Fibroblast of the aortic adventitia (primary cell): ENCODE measurements at regions not wholly inside any gene's neighbourhood (a gene's known extent, or its start where the extent isn't known, plus 50 kb on each side); places are given as distances from the start of the nearest gene placed in this dataset.

Source experiments
- DNase-seq: peaks from one replicate; pipeline ENCODE4 v3.0.0-alpha.2; 2010; ENCODE audit warnings: low read depth
- H3K4me3 ChIP-seq: 2 replicates; pipeline ENCODE4 v1.5.1; 2011; ENCODE audit warnings: low read depth, mild to moderate bottlenecking, control low read depth, low read length, moderate library complexity
- TF ChIP-seq, protein P1 (sequence below): IDR thresholded peaks from 2 replicates; pipeline ENCODE4 v1.5.1; 2011; ENCODE audit warnings: mild to moderate bottlenecking, low read length, control low read depth, inconsistent platforms; ENCODE audit not compliant: insufficient read depth

DNA sequence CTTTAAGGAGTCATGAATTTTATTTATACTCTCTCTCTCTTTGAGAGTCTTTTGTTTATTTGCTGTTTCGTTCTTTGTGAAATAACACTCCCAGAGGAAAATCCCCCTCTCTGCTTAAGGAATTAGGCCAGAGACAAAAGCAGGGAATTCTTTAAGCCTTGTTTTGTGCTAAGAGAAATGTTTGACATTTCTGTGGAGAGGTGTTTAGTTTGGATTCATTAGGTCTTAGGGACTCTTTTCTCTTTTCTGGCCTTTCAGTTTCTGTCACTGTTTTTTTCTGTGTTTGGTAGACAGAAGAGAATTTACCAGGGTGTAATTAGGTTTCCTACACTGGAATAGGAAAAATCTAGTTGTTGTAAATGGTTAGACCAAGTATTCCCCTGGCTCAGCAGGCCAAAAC lies 241.8 kb upstream of the NR2F2 start:
- TF ChIP-seq, protein P1, sequence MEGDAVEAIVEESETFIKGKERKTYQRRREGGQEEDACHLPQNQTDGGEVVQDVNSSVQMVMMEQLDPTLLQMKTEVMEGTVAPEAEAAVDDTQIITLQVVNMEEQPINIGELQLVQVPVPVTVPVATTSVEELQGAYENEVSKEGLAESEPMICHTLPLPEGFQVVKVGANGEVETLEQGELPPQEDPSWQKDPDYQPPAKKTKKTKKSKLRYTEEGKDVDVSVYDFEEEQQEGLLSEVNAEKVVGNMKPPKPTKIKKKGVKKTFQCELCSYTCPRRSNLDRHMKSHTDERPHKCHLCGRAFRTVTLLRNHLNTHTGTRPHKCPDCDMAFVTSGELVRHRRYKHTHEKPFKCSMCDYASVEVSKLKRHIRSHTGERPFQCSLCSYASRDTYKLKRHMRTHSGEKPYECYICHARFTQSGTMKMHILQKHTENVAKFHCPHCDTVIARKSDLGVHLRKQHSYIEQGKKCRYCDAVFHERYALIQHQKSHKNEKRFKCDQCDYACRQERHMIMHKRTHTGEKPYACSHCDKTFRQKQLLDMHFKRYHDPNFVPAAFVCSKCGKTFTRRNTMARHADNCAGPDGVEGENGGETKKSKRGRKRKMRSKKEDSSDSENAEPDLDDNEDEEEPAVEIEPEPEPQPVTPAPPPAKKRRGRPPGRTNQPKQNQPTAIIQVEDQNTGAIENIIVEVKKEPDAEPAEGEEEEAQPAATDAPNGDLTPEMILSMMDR: no peak
- no peak overlapping the region for H3K4me3 ChIP-seq
- DNase-seq: no peak

DNA sequence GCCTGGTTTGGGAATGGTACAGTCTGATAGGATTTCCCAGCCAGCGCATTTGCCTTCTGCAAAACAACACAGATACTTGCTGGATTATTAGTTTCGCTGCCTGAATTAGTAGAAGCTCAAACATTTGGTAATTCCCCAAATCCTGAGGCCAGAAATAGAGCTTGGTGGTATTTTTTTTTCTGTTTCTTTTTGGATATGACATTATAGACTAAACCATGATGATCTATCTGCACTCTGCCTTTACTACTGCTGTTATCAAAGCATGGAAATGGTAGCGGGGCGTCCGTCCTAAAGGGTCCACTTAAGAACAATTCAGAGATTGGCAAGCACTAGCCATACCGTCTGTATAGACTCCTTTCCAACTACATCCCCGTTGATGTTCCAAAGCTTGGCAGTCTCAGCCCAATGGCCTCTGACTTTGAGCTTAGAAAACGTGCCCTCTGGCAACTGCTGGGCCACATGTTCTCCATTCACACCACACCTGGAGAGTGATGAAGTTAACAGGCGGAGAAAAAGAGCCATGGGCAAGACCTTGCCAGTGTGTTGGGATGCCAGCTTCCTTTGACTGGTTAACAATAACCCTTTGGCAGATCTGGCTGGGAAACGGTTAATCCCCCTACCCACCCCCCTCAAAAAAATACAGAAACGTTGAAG lies 241.0 kb upstream of the NR2F2 start:
- DNase-seq: no peak
- TF ChIP-seq, protein P1: no peak
- no peak overlapping the region for H3K4me3 ChIP-seq

- no peak for DNase-seq
- TF ChIP-seq, protein P1: no peak
- no peak overlapping the region for H3K4me3 ChIP-seq
Observed at GRCh38 chr15:96092186-96092585, 238.3 kb upstream of the NR2F2 start.

GRCh38 chr15:96093063-96093462 lies 237.4 kb upstream of the NR2F2 start:
- TF ChIP-seq, protein P1: no peak

GRCh38 chr15:96097661-96098060 lies 232.8 kb upstream of the NR2F2 start:
- DNase-seq: no peak
- H3K4me3 ChIP-seq: no peak overlapping the region
- TF ChIP-seq, protein P1: no peak

More at GRCh38 chr15:96093063-96093462, 237.4 kb upstream of the NR2F2 start:
- no peak for DNase-seq
- H3K4me3 ChIP-seq: no peak overlapping the region

DNA sequence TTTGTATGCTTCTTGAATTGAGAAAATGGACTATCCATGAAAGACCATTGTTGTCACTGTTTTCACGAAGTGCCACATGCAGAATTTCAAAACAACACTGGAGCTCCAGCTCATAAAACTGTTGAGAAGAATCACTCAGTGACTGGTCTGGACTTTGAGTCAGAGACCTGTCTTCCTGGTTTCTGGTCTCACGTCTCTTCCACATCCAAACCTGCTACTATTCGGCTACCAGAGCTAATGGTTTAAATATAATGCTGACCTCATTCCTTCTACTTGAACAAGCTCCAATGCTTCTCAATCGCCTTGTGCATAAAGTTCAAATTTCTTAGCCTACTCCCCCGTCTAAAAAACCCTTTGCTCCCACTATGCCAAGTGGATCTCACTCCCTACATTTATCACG lies 227.9 kb upstream of the NR2F2 start:
- H3K4me3 ChIP-seq: no peak overlapping the region
- DNase-seq: no peak
- TF ChIP-seq, protein P1: no peak

DNA sequence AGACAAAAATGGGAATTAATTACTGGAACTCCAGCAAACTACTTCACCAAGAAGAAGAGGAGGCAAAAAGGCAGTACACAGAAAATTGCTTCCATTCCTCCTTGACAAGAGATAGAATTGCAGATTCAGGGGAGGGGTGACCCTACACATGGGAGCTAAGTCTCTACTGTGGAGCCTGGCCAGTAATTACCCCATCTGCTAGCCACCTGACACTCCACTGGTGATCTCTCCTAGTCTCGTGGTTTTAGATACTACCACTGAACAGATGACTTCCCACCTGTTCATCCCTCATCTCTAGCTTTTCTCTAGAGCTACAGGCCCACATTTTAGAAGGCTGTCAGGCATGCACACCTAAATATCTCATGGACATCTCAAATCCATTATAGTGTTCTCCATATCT lies 224.3 kb upstream of the NR2F2 start:
- TF ChIP-seq, protein P1: no peak
- no peak for DNase-seq
- no peak overlapping the region for H3K4me3 ChIP-seq
